ENCODE measurements at regions not wholly inside any gene's neighbourhood (a gene's known extent, or its start where the extent isn't known, plus 50 kb on each side); places are given as distances from the start of the nearest gene placed in this dataset.

DNA sequence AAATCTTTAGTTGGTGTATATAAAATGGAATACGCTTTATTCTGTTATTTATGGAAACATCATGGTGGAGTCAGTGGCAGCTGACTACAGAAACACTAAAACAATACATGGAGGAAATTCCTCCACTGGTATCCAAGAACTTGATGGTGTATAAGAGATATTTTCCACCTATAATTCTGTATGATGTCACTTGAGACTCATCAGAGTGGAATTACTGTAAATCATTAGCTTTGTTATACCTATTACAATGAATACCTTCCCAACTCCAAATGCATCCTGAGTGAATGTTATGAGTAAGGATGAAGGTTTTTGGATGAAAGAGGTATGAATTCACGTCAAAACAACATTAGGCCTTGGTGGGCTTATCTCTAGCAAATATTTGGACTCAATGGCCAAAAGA, 258.5 kb upstream of the SORL1-AS1 start:
- no peaks in the 10 kb centered on the region for H3K9me3 Mint-ChIP-seq
- no peak for TF ChIP-seq CTCF (IDR thresholded peaks at IDR 0.05; ENCODE audit: unreplicated experiment)
- H3K36me3 Mint-ChIP-seq = no peaks in the 10 kb centered on the region
- H3K27ac Mint-ChIP-seq = no peak overlapping the region
- no peak for DNase-seq (ENCODE audit: low spot score in 2 of 2, unreplicated experiment in 2 of 2)
- H3K4me1 Mint-ChIP-seq = peaks cover 31% of the 10 kb centered on the region
- no peaks in the 10 kb centered on the region for H3K27me3 Mint-ChIP-seq (ENCODE audit: low read depth)
- no peak overlapping the region for H3K4me3 Mint-ChIP-seq

DNA sequence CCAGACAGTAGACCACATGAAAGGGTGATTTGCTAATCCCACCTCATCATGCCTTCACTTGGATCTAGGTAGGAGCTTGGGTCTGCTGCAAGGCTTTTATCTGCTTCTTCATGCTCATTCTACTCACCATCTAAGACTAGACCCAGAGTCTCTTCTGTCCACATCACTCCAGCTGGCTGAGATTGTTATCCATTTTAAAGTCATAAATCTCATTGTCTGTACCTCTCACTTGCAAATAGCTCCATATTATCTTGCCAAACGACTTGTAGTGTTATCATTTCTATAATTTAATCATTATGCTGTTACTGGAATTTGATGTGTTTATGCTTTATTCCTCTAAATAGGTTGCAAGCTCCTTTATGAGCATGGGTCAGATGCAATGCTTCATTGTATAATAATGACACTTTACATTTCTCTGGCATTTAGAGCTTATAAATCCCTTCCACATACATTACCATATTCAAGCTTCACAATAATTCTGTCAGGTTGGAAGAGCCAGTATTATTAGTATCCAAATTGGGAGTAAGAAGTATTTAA, 254.2 kb upstream of the SORL1-AS1 start:
- DNase-seq (ENCODE audit: low spot score in 2 of 2, unreplicated experiment in 2 of 2) = no peak
- no peaks in the 10 kb centered on the region for H3K9me3 Mint-ChIP-seq
- peaks cover 36% of the 10 kb centered on the region for H3K4me1 Mint-ChIP-seq
- TF ChIP-seq CTCF (IDR thresholded peaks at IDR 0.05; ENCODE audit: unreplicated experiment) = no peak
- H3K27ac Mint-ChIP-seq = no peak overlapping the region
- no peak overlapping the region for H3K4me3 Mint-ChIP-seq
- no peaks in the 10 kb centered on the region for H3K36me3 Mint-ChIP-seq
- H3K27me3 Mint-ChIP-seq (ENCODE audit: low read depth) = no peaks in the 10 kb centered on the region

GRCh38 chr11:121703201-121703600, 250.4 kb upstream of the SORL1-AS1 start:
- no peak overlapping the region for H3K27ac Mint-ChIP-seq
- peaks cover 31% of the 10 kb centered on the region for H3K4me1 Mint-ChIP-seq
- no peaks in the 10 kb centered on the region for H3K36me3 Mint-ChIP-seq
- no peaks in the 10 kb centered on the region for H3K27me3 Mint-ChIP-seq (ENCODE audit: low read depth)
- no peak for TF ChIP-seq CTCF (IDR thresholded peaks at IDR 0.05; ENCODE audit: unreplicated experiment)
- no peaks in the 10 kb centered on the region for H3K9me3 Mint-ChIP-seq
- no peak for DNase-seq (ENCODE audit: low spot score in 2 of 2, unreplicated experiment in 2 of 2)
- no peak overlapping the region for H3K4me3 Mint-ChIP-seq

DNA sequence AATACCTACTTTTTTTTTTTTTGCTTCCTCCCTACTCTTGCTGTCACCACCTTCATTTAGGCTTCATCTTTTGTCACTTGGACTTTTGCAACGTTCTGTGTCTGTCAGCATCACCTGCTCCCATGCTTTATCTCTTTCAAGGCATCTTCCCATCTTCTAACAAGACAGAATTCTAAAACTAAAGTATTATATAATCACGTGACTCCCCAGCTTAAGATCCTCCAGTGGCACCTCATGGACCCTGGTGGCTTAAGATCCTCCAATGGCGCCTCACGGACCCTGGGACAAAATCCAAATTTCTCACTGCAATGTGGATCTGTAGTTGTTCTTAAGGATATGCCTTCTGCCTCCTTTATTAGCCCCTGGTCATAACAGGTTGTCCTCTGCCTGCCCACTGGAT, 248.2 kb upstream of the SORL1-AS1 start:
- Mint-ChIP-seq H3K27me3 (ENCODE audit: low read depth) (no peaks in the 10 kb centered on the region), H3K4me3 (no peak overlapping the region), H3K36me3 (no peaks in the 10 kb centered on the region), H3K9me3 (no peaks in the 10 kb centered on the region), H3K27ac (no peak overlapping the region), H3K4me1 (peaks cover 19% of the 10 kb centered on the region)
- TF ChIP-seq CTCF (IDR thresholded peaks at IDR 0.05; ENCODE audit: unreplicated experiment) = no peak
- no peak for DNase-seq (ENCODE audit: low spot score in 2 of 2, unreplicated experiment in 2 of 2)

GRCh38 chr11:121699801-121700200, 247.0 kb upstream of the SORL1-AS1 start:
- no peaks in the 10 kb centered on the region for H3K9me3 Mint-ChIP-seq
- no peak overlapping the region for H3K4me3 Mint-ChIP-seq
- peaks cover 22% of the 10 kb centered on the region for H3K4me1 Mint-ChIP-seq
- H3K27me3 Mint-ChIP-seq (ENCODE audit: low read depth) = no peaks in the 10 kb centered on the region
- no peak for DNase-seq (ENCODE audit: low spot score in 2 of 2, unreplicated experiment in 2 of 2)
- H3K27ac Mint-ChIP-seq = no peak overlapping the region
- no peak for TF ChIP-seq CTCF (IDR thresholded peaks at IDR 0.05; ENCODE audit: unreplicated experiment)
- H3K36me3 Mint-ChIP-seq = no peaks in the 10 kb centered on the region

All from mesothelial cell of epicardium (in vitro differentiated cells).